Fibroblast of villous mesenchyme (primary cell): ENCODE measurements at regions not wholly inside any gene's neighbourhood (a gene's known extent, or its start where the extent isn't known, plus 50 kb on each side); places are given as distances from the start of the nearest gene placed in this dataset.

Source experiments
- DNase-seq: peaks from one replicate; pipeline ENCODE4 v3.0.0-alpha.2; 2010; ENCODE audit warnings: low read depth
- H3K4me3 ChIP-seq: 2 replicates; pipeline ENCODE4 v1.5.1; 2011; ENCODE audit warnings: low read depth, mild to moderate bottlenecking, low read length
- CTCF ChIP-seq: IDR thresholded peaks from 2 replicates; pipeline ENCODE4 v1.5.1; 2012; ENCODE audit warnings: low read depth, mild to moderate bottlenecking, low read length; ENCODE audit not compliant: insufficient read depth

- no peak overlapping the region for H3K4me3 ChIP-seq
- TF ChIP-seq CTCF: no peak
Observed at GRCh38 chrX:123809854-123810375, 49.9 kb upstream of the XIAP start.

More at GRCh38 chrX:123809854-123810375, 49.9 kb upstream of the XIAP start:
- DNase-seq: no peak
